ENCODE measurements at regions not wholly inside any gene's neighbourhood (a gene's known extent, or its start where the extent isn't known, plus 50 kb on each side); places are given as distances from the start of the nearest gene placed in this dataset.

- no peaks in the 10 kb centered on the region for H3K79me2 ChIP-seq (ENCODE audit: insufficient read depth, low read length)
- H3K9me2 ChIP-seq (ENCODE audit: insufficient read depth): no peaks in the 10 kb centered on the region
These were observed 549.1 kb upstream of the MIR17HG start for GRCh38 chr13:90798381-90798780.

More at GRCh38 chr13:90798381-90798780, 549.1 kb upstream of the MIR17HG start:
- intact Hi-C loops (cut with micrococcal nuclease): no loop called here
- no peak overlapping the region for H3K4me2 ChIP-seq (ENCODE audit: low read length)
- H3K9me3 ChIP-seq (ENCODE audit: control insufficient read depth in 1 of 2, insufficient read depth in 1 of 2, low read depth in 1 of 2, low read length in 2 of 2): no peaks in the 10 kb centered on the region
- H3K4me3 ChIP-seq (replicated peaks in 1 of 2; ENCODE audit: low read depth in 1 of 2, low read length in 2 of 2): no peak overlapping the region
- H3K9ac ChIP-seq (ENCODE audit: low read length): no peak overlapping the region
- DNase-seq (ENCODE audit: low read depth, low spot score): no peak
- ChIA-PET RAD21 (ENCODE audit: low non-redundant PET in 1 of 2, low total read pairs in 2 of 2, uncharacterized antibody in 2 of 2, unreplicated experiment in 2 of 2) (no interaction called here), POLR2A (no interaction called here), CTCF (no interaction called here)
- H4K20me1 ChIP-seq (ENCODE audit: insufficient read depth): no peaks in the 10 kb centered on the region
- H3K27me3 ChIP-seq (ENCODE audit: insufficient read depth, low read length): no peaks in the 10 kb centered on the region
- ATAC-seq: no peak
- no peak overlapping the region for H3K27ac ChIP-seq (ENCODE audit: low read depth, low read length)
- no TSS peak for BruUV-seq (replicated peaks)
- no peaks in the 10 kb centered on the region for H3K4me1 ChIP-seq (ENCODE audit: control insufficient read depth in 1 of 2, insufficient read depth in 2 of 2, low read length in 2 of 2)
- TF ChIP-seq CBX3 (IDR thresholded peaks at IDR 0.05; ENCODE audit: low read depth): no peak
- TF ChIP-seq MAX (IDR thresholded peaks at IDR 0.05): no peak
- TF ChIP-seq CEBPB (IDR thresholded peaks at IDR 0.05; ENCODE audit: low read depth): no peak
- TF ChIP-seq ZBTB33 (IDR thresholded peaks at IDR 0.05; ENCODE audit: extremely low read depth, insufficient replicate concordance, low read length): no peak
- no peak for TF ChIP-seq RAD21 (IDR thresholded peaks at IDR 0.05; ENCODE audit: low read depth)
- TF ChIP-seq POLR2A (IDR thresholded peaks at IDR 0.05; ENCODE audit: borderline replicate concordance, extremely low read depth, insufficient read depth, insufficient read length): no peak
- TF ChIP-seq EGR1 (IDR thresholded peaks at IDR 0.05; ENCODE audit: low read depth): no peak
- TF ChIP-seq, protein P1, sequence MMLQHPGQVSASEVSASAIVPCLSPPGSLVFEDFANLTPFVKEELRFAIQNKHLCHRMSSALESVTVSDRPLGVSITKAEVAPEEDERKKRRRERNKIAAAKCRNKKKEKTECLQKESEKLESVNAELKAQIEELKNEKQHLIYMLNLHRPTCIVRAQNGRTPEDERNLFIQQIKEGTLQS (IDR thresholded peaks at IDR 0.05): no peak
- no peak for TF ChIP-seq EZH2 (IDR thresholded peaks at IDR 0.05)
- TF ChIP-seq EZH2phosphoT487 (IDR thresholded peaks at IDR 0.05; ENCODE audit: borderline replicate concordance): no peak
- no peak for TF ChIP-seq POLR2AphosphoS5 (IDR thresholded peaks at IDR 0.05; ENCODE audit: low read depth, low read length)
- no peak for TF ChIP-seq SIN3A (IDR thresholded peaks at IDR 0.05; ENCODE audit: low read depth)
- TF ChIP-seq TCF7L2 (IDR thresholded peaks at IDR 0.05; ENCODE audit: borderline replicate concordance, extremely low read depth, insufficient read depth, insufficient read length): no peak
- no peak for TF ChIP-seq ELF1 (IDR thresholded peaks at IDR 0.05; ENCODE audit: borderline replicate concordance, low read depth)
- TF ChIP-seq YY1 (IDR thresholded peaks at IDR 0.05; ENCODE audit: extremely low read depth, insufficient replicate concordance, low read depth, low read length): no peak
- no peak for TF ChIP-seq JUND (IDR thresholded peaks at IDR 0.05)
- no peak for TF ChIP-seq ZFX (IDR thresholded peaks at IDR 0.05)
- H3K36me3 ChIP-seq (ENCODE audit: control insufficient read depth in 1 of 2, insufficient read depth in 2 of 2, low read length in 2 of 2): no peaks in the 10 kb centered on the region
- H2AFZ ChIP-seq (ENCODE audit: low read depth, low read length, poor library complexity, severe bottlenecking): no peak overlapping the region

Data from HCT116 (cell line).